AG08395 (cell line): ENCODE measurements at regions not wholly inside any gene's neighbourhood (a gene's known extent, or its start where the extent isn't known, plus 50 kb on each side); places are given as distances from the start of the nearest gene placed in this dataset.

Experiments
- DNase-seq: peaks from one replicate; pipeline ENCODE4 v3.0.0; 2012; ENCODE audit warnings: mixed read lengths, low spot score

GRCh38 chr18:77520767-77521166 lies 271.1 kb downstream of the GALR1 start:
- DNase-seq, result no peak

GRCh38 chr18:77522051-77522675 lies 272.5 kb downstream of the GALR1 start:
- DNase-seq, result no peak

- DNase-seq, result no peak
Observed at GRCh38 chr18:77524909-77525308, 275.3 kb downstream of the GALR1 start.

GRCh38 chr18:77526962-77527361 lies 277.3 kb downstream of the GALR1 start:
- DNase-seq, result no peak

- DNase-seq, result no peak
Observed at GRCh38 chr18:77528872-77529271, 279.2 kb downstream of the GALR1 start.

GRCh38 chr18:77529492-77530176 lies 280.0 kb downstream of the GALR1 start:
- no peak for DNase-seq

GRCh38 chr18:77530732-77531131 lies 281.1 kb downstream of the GALR1 start:
- DNase-seq, result no peak

GRCh38 chr18:77539860-77540259 lies 290.2 kb downstream of the GALR1 start:
- DNase-seq, result no peak

GRCh38 chr18:77544792-77545191 lies 295.1 kb downstream of the GALR1 start:
- no peak for DNase-seq

GRCh38 chr18:77547757-77548156 lies 298.1 kb downstream of the GALR1 start:
- DNase-seq, result no peak

- no peak for DNase-seq
Observed at GRCh38 chr18:77548790-77549420, 299.3 kb downstream of the GALR1 start.

GRCh38 chr18:77550625-77551024 lies 301.0 kb downstream of the GALR1 start:
- no peak for DNase-seq

- no peak for DNase-seq
Observed at GRCh38 chr18:77551055-77551454, 301.4 kb downstream of the GALR1 start.

- no peak for DNase-seq
Observed at GRCh38 chr18:77552945-77553344, 303.3 kb downstream of the GALR1 start.

- DNase-seq, result no peak
Observed at GRCh38 chr18:77554061-77554460, 304.4 kb downstream of the GALR1 start.

GRCh38 chr18:77557046-77557587 lies 307.5 kb downstream of the GALR1 start:
- DNase-seq, result no peak

- no peak for DNase-seq
Observed at GRCh38 chr18:77559274-77559910, 309.7 kb downstream of the GALR1 start.

GRCh38 chr18:77560341-77560992 lies 310.8 kb downstream of the GALR1 start:
- DNase-seq, result no peak

GRCh38 chr18:77566604-77567003 lies 317.0 kb downstream of the GALR1 start:
- DNase-seq, result no peak

GRCh38 chr18:77567205-77567604 lies 317.6 kb downstream of the GALR1 start:
- no peak for DNase-seq

- no peak for DNase-seq
Observed at GRCh38 chr18:77571743-77572142, 322.1 kb downstream of the GALR1 start.

GRCh38 chr18:77572537-77572936 lies 322.9 kb downstream of the GALR1 start:
- DNase-seq, result no peak
